HG03520 (cell line): ENCODE measurements at regions not wholly inside any gene's neighbourhood (a gene's known extent, or its start where the extent isn't known, plus 50 kb on each side); places are given as distances from the start of the nearest gene placed in this dataset.

Experiments used
- ATAC-seq: cut with Tn5 transposase; IDR thresholded peaks from one replicate; pipeline ENCODE4 v1.9.1; 2021; ENCODE audit warnings: mild to moderate bottlenecking, moderate library complexity; ENCODE audit not compliant: unreplicated experiment

GRCh38 chr6:43924222-43924702, 154.3 kb downstream of the VEGFA start:
- ATAC-seq = no peak

GRCh38 chr6:43923376-43924221, 153.6 kb downstream of the VEGFA start:
- no peak for ATAC-seq

GRCh38 chr6:43922426-43923375, 152.7 kb downstream of the VEGFA start:
- no peak for ATAC-seq

GRCh38 chr6:43921548-43922425, 151.8 kb downstream of the VEGFA start:
- ATAC-seq = no peak

- no peak for ATAC-seq
These were observed 151.0 kb downstream of the VEGFA start for GRCh38 chr6:43921039-43921438.

GRCh38 chr6:43919774-43920173, 149.8 kb downstream of the VEGFA start:
- no peak for ATAC-seq

- ATAC-seq = no peak
These were observed 147.9 kb downstream of the VEGFA start for GRCh38 chr6:43917878-43918382.

GRCh38 chr6:43916924-43917877, 147.2 kb downstream of the VEGFA start:
- ATAC-seq = no peak

GRCh38 chr6:43915986-43916923, 146.2 kb downstream of the VEGFA start:
- no peak for ATAC-seq

GRCh38 chr6:43915208-43915869, 145.3 kb downstream of the VEGFA start:
- ATAC-seq = no peak

- no peak for ATAC-seq
These were observed 144.5 kb downstream of the VEGFA start for GRCh38 chr6:43914272-43915147.

GRCh38 chr6:43913375-43914271, 143.6 kb downstream of the VEGFA start:
- no peak for ATAC-seq

GRCh38 chr6:43912598-43913371, 142.8 kb downstream of the VEGFA start:
- no peak for ATAC-seq

GRCh38 chr6:43912116-43912577, 142.1 kb downstream of the VEGFA start:
- no peak for ATAC-seq
